GM23338 (cell line): ENCODE measurements at regions not wholly inside any gene's neighbourhood (a gene's known extent, or its start where the extent isn't known, plus 50 kb on each side); places are given as distances from the start of the nearest gene placed in this dataset.

Experiments
- ATAC-seq: fragments of 200-7000 bp; cut with Tn5 transposase; 3 replicates; pipeline ENCODE4 v1.9.1; 2020
- DNase-seq: peaks from one replicate; pipeline ENCODE4 v3.0.0-alpha.2; 2015; ENCODE audit warnings: low spot score
- H2AFZ ChIP-seq: fragments of 200-600 bp; sonication (generic); 2 replicates; pipeline ENCODE4 v1.8.0; 2016; ENCODE audit warnings: antibody characterized with exemption, mild to moderate bottlenecking, moderate library complexity
- H3F3A ChIP-seq: fragments of 200-600 bp; sonication (generic); replicated peaks from 2 replicates; pipeline ENCODE4 v1.8.0; 2017; ENCODE audit warnings: antibody characterized with exemption, mixed run types, low read depth
- H3K27ac ChIP-seq: fragments of 200-600 bp; sonication (generic); 2 replicates; pipeline ENCODE4 v1.6.1; 2016; ENCODE audit warnings: low read depth
- H3K27me3 ChIP-seq: fragments of 200-600 bp; sonication (generic); 2 replicates; pipeline ENCODE4 v1.8.0; 2016; ENCODE audit warnings: mild to moderate bottlenecking, mixed run types, moderate library complexity; ENCODE audit not compliant: insufficient read depth
- H3K36me3 ChIP-seq: fragments of 200-600 bp; sonication (generic); 2 replicates; pipeline ENCODE4 v1.8.0; 2016; ENCODE audit warnings: mild to moderate bottlenecking; ENCODE audit not compliant: insufficient read depth
- H3K4me1 ChIP-seq: fragments of 200-600 bp; sonication (generic); 2 replicates; pipeline ENCODE4 v1.8.0; 2016; ENCODE audit warnings: mild to moderate bottlenecking, moderate library complexity; ENCODE audit not compliant: insufficient read depth
- H3K4me2 ChIP-seq: fragments of 200-600 bp; sonication (generic); 2 replicates; pipeline ENCODE4 v1.7.1; 2017; ENCODE audit warnings: mixed run types
- H3K4me3 ChIP-seq: fragments of 200-600 bp; sonication (generic); 2 replicates; pipeline ENCODE4 v1.6.1; 2016; ENCODE audit warnings: mixed run types
- H3K79me2 ChIP-seq: fragments of 200-600 bp; sonication (generic); replicated peaks from 2 replicates; pipeline ENCODE4 v1.8.0; 2017; ENCODE audit warnings: mild to moderate bottlenecking; ENCODE audit not compliant: insufficient read depth
- H3K9me2 ChIP-seq: fragments of 200-600 bp; sonication (generic); 2 replicates; pipeline ENCODE4 v1.8.0; 2017; ENCODE audit not compliant: insufficient read depth
- H4K20me1 ChIP-seq: fragments of 200-600 bp; sonication (generic); replicated peaks from 2 replicates; pipeline ENCODE4 v1.8.0; 2017; ENCODE audit warnings: mild to moderate bottlenecking; ENCODE audit not compliant: insufficient read depth
- H3K27ac Mint-ChIP-seq: 2 replicates; pipeline ENCODE4 v1.8.0; 2020; ENCODE audit warnings: inconsistent platforms, mild to moderate bottlenecking, moderate library complexity, mixed read lengths
- H3K27me3 Mint-ChIP-seq: 3 replicates; pipeline ENCODE4 v1.8.0; 2022; ENCODE audit warnings: low read depth, mild to moderate bottlenecking, moderate library complexity, mixed read lengths, inconsistent platforms; ENCODE audit not compliant: insufficient read depth, poor library complexity
- H3K36me3 Mint-ChIP-seq: 3 replicates; pipeline ENCODE4 v1.8.0; 2021; ENCODE audit warnings: low read depth, mild to moderate bottlenecking, inconsistent platforms, moderate library complexity, mixed read lengths
- H3K4me1 Mint-ChIP-seq: 3 replicates; pipeline ENCODE4 v1.8.0; 2020; ENCODE audit warnings: mild to moderate bottlenecking, inconsistent platforms, mixed read lengths
- H3K4me3 Mint-ChIP-seq: 3 replicates; pipeline ENCODE4 v1.8.0; 2021; ENCODE audit warnings: moderate library complexity, mild to moderate bottlenecking, inconsistent platforms, mixed read lengths
- H3K9me3 Mint-ChIP-seq: 3 replicates; pipeline ENCODE4 v1.8.0; 2020; ENCODE audit warnings: moderate library complexity, mild to moderate bottlenecking, inconsistent platforms, mixed read lengths
- EZH2 ChIP-seq: fragments of 200-600 bp; sonication (generic); IDR thresholded peaks from one replicate; pipeline ENCODE4 v1.8.0; 2017; ENCODE audit warnings: antibody characterized with exemption, mild to moderate bottlenecking, low read depth; ENCODE audit not compliant: unreplicated experiment
- JUNB ChIP-seq: IDR thresholded peaks from one replicate; pipeline ENCODE4 v1.6.1; 2016; ENCODE audit warnings: antibody characterized with exemption; ENCODE audit not compliant: unreplicated experiment
- NANOG ChIP-seq: IDR thresholded peaks from 2 replicates; pipeline ENCODE4 v1.6.1; 2016; ENCODE audit warnings: antibody characterized with exemption, borderline replicate concordance
- ZNF331 ChIP-seq: fragments of 250-450 bp; sonication (Bioruptor Pico); IDR thresholded peaks from 2 replicates; pipeline ENCODE4 v1.5.0; 2020; ENCODE audit warnings: low read depth, mild to moderate bottlenecking, moderate library complexity
- TF ChIP-seq, protein P1 (sequence below): fragments of 250-450 bp; sonication (Bioruptor Pico); IDR thresholded peaks from 2 replicates; pipeline ENCODE4 v1.5.0; 2020; ENCODE audit warnings: mild to moderate bottlenecking, moderate library complexity
- TF ChIP-seq, protein P2 (sequence below): IDR thresholded peaks from 2 replicates; pipeline ENCODE4 v1.6.1; 2016; ENCODE audit warnings: antibody characterized with exemption
- TF ChIP-seq, protein P3 (sequence below), 2 experiments: fragments of 200-600 bp in 1 of 2; sonication (generic) in 1 of 2; conservative IDR thresholded peaks; 2 replicates each; pipeline versions ENCODE4 v1.5.1 to v1.6.1; 2016 to 2017; ENCODE audit warnings: antibody characterized with exemption in 2 of 2, low read depth in 2 of 2, mild to moderate bottlenecking in 2 of 2, moderate library complexity in 1 of 2
- TF ChIP-seq, protein P4 (sequence below): IDR thresholded peaks from one replicate; pipeline ENCODE4 v1.6.1; 2018; ENCODE audit warnings: antibody characterized with exemption; ENCODE audit not compliant: unreplicated experiment

DNA sequence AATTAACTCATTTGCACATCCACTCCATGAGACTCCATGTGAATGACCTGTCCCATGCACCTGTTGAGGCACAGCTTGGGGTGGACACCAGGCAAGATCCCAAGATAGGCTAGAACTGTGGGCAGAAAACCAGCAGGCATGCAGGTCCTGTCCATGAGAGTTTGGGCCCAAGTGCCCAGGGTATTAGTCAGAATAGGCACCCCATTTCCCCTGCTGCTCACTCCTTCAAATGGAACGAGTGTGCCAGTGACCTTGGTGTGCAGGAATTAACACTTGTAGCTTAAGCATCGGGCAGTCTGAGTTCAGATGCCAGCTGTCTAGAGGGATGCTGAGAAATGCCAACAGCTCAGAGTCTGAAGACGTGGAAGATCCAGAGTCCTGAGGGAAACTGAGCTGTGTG lies 254.1 kb upstream of the GLI3 start:
- no peak overlapping the region for H2AFZ ChIP-seq
- 0 out of 2 replicates have a peak, but pooled peaks cover 3% of the 10 kb centered on the region for H3K9me2 ChIP-seq
- peaks cover 13% of the 10 kb centered on the region for H3K4me1 ChIP-seq
- no peak overlapping the region for H3K4me2 ChIP-seq
- Mint-ChIP-seq H3K4me1 (peaks cover 19% of the 10 kb centered on the region), H3K4me3 (no peak overlapping the region), H3K27ac (no peak overlapping the region), H3K9me3 (no peaks in the 10 kb centered on the region), H3K27me3 (peaks cover 5% of the 10 kb centered on the region), H3K36me3 (no peaks in the 10 kb centered on the region)
- TF ChIP-seq, protein P1, sequence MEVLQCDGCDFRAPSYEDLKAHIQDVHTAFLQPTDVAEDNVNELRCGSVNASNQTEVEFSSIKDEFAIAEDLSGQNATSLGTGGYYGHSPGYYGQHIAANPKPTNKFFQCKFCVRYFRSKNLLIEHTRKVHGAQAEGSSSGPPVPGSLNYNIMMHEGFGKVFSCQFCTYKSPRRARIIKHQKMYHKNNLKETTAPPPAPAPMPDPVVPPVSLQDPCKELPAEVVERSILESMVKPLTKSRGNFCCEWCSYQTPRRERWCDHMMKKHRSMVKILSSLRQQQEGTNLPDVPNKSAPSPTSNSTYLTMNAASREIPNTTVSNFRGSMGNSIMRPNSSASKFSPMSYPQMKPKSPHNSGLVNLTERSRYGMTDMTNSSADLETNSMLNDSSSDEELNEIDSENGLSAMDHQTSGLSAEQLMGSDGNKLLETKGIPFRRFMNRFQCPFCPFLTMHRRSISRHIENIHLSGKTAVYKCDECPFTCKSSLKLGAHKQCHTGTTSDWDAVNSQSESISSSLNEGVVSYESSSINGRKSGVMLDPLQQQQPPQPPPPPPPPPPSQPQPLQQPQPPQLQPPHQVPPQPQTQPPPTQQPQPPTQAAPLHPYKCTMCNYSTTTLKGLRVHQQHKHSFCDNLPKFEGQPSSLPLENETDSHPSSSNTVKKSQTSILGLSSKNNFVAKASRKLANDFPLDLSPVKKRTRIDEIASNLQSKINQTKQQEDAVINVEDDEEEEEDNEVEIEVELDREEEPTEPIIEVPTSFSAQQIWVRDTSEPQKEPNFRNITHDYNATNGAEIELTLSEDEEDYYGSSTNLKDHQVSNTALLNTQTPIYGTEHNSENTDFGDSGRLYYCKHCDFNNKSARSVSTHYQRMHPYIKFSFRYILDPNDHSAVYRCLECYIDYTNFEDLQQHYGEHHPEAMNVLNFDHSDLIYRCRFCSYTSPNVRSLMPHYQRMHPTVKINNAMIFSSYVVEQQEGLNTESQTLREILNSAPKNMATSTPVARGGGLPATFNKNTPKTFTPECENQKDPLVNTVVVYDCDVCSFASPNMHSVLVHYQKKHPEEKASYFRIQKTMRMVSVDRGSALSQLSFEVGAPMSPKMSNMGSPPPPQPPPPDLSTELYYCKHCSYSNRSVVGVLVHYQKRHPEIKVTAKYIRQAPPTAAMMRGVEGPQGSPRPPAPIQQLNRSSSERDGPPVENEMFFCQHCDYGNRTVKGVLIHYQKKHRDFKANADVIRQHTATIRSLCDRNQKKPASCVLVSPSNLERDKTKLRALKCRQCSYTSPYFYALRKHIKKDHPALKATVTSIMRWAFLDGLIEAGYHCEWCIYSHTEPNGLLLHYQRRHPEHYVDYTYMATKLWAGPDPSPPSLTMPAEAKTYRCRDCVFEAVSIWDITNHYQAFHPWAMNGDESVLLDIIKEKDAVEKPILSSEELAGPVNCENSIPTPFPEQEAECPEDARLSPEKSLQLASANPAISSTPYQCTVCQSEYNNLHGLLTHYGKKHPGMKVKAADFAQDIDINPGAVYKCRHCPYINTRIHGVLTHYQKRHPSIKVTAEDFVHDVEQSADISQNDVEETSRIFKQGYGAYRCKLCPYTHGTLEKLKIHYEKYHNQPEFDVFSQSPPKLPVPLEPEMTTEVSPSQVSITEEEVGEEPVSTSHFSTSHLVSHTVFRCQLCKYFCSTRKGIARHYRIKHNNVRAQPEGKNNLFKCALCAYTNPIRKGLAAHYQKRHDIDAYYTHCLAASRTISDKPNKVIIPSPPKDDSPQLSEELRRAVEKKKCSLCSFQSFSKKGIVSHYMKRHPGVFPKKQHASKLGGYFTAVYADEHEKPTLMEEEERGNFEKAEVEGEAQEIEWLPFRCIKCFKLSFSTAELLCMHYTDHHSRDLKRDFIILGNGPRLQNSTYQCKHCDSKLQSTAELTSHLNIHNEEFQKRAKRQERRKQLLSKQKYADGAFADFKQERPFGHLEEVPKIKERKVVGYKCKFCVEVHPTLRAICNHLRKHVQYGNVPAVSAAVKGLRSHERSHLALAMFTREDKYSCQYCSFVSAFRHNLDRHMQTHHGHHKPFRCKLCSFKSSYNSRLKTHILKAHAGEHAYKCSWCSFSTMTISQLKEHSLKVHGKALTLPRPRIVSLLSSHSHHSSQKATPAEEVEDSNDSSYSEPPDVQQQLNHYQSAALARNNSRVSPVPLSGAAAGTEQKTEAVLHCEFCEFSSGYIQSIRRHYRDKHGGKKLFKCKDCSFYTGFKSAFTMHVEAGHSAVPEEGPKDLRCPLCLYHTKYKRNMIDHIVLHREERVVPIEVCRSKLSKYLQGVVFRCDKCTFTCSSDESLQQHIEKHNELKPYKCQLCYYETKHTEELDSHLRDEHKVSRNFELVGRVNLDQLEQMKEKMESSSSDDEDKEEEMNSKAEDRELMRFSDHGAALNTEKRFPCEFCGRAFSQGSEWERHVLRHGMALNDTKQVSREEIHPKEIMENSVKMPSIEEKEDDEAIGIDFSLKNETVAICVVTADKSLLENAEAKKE (CRISPR knock-in tag): no peak
- TF ChIP-seq JUNB (no peak), EZH2 (no peak), NANOG (no peak), ZNF331 (CRISPR knock-in tag) (no peak)
- TF ChIP-seq, protein P2, sequence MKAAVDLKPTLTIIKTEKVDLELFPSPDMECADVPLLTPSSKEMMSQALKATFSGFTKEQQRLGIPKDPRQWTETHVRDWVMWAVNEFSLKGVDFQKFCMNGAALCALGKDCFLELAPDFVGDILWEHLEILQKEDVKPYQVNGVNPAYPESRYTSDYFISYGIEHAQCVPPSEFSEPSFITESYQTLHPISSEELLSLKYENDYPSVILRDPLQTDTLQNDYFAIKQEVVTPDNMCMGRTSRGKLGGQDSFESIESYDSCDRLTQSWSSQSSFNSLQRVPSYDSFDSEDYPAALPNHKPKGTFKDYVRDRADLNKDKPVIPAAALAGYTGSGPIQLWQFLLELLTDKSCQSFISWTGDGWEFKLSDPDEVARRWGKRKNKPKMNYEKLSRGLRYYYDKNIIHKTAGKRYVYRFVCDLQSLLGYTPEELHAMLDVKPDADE: no peak
- TF ChIP-seq, protein P3, sequence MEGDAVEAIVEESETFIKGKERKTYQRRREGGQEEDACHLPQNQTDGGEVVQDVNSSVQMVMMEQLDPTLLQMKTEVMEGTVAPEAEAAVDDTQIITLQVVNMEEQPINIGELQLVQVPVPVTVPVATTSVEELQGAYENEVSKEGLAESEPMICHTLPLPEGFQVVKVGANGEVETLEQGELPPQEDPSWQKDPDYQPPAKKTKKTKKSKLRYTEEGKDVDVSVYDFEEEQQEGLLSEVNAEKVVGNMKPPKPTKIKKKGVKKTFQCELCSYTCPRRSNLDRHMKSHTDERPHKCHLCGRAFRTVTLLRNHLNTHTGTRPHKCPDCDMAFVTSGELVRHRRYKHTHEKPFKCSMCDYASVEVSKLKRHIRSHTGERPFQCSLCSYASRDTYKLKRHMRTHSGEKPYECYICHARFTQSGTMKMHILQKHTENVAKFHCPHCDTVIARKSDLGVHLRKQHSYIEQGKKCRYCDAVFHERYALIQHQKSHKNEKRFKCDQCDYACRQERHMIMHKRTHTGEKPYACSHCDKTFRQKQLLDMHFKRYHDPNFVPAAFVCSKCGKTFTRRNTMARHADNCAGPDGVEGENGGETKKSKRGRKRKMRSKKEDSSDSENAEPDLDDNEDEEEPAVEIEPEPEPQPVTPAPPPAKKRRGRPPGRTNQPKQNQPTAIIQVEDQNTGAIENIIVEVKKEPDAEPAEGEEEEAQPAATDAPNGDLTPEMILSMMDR (conservative IDR thresholded peaks at IDR 0.05; ENCODE audit: low read depth in 2 of 2): no peak
- TF ChIP-seq, protein P4, sequence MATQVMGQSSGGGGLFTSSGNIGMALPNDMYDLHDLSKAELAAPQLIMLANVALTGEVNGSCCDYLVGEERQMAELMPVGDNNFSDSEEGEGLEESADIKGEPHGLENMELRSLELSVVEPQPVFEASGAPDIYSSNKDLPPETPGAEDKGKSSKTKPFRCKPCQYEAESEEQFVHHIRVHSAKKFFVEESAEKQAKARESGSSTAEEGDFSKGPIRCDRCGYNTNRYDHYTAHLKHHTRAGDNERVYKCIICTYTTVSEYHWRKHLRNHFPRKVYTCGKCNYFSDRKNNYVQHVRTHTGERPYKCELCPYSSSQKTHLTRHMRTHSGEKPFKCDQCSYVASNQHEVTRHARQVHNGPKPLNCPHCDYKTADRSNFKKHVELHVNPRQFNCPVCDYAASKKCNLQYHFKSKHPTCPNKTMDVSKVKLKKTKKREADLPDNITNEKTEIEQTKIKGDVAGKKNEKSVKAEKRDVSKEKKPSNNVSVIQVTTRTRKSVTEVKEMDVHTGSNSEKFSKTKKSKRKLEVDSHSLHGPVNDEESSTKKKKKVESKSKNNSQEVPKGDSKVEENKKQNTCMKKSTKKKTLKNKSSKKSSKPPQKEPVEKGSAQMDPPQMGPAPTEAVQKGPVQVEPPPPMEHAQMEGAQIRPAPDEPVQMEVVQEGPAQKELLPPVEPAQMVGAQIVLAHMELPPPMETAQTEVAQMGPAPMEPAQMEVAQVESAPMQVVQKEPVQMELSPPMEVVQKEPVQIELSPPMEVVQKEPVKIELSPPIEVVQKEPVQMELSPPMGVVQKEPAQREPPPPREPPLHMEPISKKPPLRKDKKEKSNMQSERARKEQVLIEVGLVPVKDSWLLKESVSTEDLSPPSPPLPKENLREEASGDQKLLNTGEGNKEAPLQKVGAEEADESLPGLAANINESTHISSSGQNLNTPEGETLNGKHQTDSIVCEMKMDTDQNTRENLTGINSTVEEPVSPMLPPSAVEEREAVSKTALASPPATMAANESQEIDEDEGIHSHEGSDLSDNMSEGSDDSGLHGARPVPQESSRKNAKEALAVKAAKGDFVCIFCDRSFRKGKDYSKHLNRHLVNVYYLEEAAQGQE: no peak
- H3K27ac ChIP-seq: no peak overlapping the region
- DNase-seq: no peak
- no peak overlapping the region for H3K4me3 ChIP-seq
- peaks cover 18% of the 10 kb centered on the region; the same call in 1 of the 2 replicates for H3K27me3 ChIP-seq
- ATAC-seq: no peak
- no peaks in the 10 kb centered on the region for H3K79me2 ChIP-seq
- no peaks in the 10 kb centered on the region for H3K36me3 ChIP-seq
- no peaks in the 10 kb centered on the region for H3F3A ChIP-seq
- H4K20me1 ChIP-seq: no peaks in the 10 kb centered on the region
